NCI-H1105 treated with DMSO at 0.1 percent for 48 hours (cell line): ENCODE measurements at regions not wholly inside any gene's neighbourhood (a gene's known extent, or its start where the extent isn't known, plus 50 kb on each side); places are given as distances from the start of the nearest gene placed in this dataset.
"Not testable (repeated sequence)": the region's sequence is repeated elsewhere in the genome, so short reads cannot be mapped to it uniquely, and the experiment has no call there.

Experiments used
- DNase-seq: peaks from one replicate; lab custom pipeline; 2025; lab: John Stamatoyannopoulos, UW

DNA sequence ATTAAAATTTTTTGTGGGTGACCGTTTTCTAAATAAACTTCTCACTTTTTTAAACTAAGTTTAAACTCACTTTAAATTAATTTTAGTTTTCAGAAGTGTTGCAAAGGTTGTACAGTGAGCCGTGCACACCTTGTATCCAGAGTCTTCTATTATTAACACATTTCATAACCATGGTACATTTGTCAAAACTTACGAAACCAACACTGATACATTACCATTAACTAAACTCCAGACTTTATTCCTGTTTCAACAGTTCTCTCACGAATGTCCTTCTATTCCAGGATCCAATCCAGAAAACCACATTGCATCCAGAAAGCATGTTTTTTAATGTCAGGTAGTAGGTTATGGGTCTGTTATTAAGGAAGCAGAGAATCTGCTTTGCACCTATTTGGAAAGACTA lies 319.9 kb downstream of the CBLN4 start:
- DNase-seq, result no peak

DNA sequence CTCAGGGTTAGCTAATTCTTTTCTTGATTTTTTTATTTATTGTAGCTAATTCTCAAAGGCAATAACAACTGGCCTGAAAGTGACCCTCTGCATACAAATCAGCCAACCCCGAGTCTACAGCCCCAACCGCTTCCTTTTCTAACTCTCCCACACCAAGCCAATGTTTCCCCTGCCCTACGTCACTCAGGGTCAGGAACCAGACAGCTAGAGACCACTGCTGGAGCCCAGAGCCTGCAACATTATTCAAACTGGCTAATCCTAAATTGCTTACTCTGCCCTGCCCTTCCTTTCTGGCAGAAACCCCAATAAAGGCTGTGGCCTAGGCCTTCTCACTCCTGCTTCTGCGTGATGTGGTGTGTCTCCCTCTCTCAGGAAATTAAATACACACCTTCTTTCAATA lies 320.7 kb downstream of the CBLN4 start:
- DNase-seq, result no peak

DNA sequence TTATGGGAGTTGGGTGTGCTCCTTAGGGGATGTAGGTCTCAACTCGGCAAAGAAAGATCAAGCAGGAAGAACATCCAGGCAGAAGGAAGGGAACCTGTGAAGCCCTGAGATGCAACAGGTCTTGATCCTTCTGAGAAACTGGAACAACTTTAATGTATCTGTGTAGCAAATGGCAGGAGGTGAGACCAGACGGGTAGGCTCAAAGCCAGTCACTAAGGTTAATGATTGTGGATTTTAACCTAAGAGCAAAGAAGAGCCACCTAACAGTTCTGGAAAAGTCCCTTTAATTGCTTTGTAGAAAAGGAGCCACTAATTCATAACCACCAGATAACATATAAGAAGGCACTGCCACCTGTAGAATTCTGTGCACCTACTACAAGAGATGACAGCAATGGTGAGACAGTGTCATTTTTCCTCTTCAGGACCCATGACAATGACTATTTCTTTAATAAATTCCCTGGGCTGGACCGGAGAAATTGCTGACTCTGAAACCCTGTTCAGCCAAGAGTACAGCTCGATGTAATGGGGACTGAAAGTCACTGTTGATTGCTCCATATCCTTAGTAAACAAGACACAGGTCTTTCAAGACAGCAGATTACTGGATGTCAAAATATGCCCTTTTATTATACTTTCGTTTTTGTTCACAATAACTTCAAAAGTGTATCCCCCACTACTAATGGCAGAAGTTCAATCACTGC lies 326.2 kb downstream of the CBLN4 start:
- DNase-seq, result no peak

- no peak for DNase-seq
Observed at GRCh38 chr20:55678126-55678525, 327.2 kb downstream of the CBLN4 start.

GRCh38 chr20:55677011-55677410 lies 328.3 kb downstream of the CBLN4 start:
- no peak for DNase-seq

DNA sequence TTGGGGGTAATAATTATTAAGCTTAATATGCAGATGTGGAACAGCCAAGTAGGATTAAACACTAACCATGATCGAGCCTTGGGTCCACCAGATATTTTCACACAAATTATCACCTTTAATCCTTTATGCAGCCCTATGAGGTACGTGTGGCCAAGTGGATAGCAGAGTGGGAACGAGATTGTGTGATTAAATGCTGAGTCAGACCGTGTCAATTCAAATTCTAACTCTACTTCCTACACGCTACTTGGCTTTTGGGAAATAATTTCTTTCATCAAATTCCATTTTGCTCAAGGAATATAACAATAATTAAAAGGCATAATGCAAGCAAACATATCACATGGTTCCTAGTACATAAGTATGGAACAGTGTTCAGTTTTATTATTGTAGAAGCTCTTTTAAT lies 329.2 kb downstream of the CBLN4 start:
- no peak for DNase-seq

DNA sequence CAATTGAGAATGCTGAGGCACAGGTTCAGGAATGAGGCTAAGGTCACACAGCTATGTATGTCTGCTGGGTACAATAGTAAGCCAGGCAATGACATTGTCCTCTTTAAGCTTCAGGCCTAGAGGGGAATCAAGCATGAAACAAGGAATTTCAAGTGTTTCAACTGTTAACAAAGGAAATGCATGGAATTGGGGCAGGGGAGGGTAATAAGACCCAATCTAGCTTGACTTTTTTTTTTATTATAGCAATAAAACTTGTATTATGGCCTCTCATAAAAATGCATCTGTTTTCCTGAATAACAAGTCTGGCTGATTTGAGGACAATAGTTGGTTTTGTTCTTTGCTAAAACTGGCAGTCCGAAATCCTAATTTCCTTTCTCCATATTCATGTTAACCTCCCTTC lies 336.7 kb downstream of the CBLN4 start:
- DNase-seq, result no peak

DNA sequence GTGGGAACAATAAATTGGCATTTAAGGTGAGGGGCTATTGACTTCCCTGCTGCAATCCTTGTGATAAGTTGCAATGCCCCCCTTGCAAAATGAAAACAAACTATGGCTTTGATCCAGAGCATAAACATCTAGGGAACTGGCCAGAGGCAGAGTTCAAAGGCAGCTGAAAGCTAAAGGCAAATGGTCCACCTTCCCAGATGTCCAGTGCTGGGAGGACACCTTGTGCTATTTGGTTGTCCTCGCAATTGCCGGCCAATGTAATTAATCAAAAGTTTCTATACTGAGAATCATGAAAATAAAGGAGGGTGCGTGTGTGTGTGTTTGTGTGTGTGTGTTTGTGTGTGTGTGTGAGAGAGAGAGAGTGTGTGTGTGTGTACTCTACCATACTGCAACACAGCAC lies 337.4 kb downstream of the CBLN4 start:
- no peak for DNase-seq

DNA sequence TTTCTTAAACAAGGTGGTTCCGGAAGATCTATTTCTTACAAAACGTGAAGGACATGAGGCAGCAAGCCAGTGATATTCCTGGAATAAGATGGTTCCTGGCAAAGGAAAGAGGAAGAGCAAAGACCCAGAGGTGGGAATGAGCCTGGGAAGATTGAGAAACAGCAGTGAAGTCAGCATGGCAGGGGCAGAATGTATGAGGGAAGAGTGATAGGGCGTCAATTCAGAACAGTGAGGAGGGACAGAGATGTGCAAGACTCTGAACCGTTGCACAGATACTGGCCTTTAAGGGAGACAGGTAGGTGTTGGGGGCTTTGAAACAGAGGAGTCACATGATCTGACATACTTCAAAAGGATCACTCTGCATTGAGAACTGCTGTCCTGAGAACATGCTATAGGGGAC lies 338.3 kb downstream of the CBLN4 start:
- no peak for DNase-seq

- DNase-seq, result no peak
Observed at GRCh38 chr20:55656231-55656775, 349.0 kb downstream of the CBLN4 start.

- DNase-seq, result no peak
Observed at GRCh38 chr20:55650657-55651360, 354.5 kb downstream of the CBLN4 start.

DNA sequence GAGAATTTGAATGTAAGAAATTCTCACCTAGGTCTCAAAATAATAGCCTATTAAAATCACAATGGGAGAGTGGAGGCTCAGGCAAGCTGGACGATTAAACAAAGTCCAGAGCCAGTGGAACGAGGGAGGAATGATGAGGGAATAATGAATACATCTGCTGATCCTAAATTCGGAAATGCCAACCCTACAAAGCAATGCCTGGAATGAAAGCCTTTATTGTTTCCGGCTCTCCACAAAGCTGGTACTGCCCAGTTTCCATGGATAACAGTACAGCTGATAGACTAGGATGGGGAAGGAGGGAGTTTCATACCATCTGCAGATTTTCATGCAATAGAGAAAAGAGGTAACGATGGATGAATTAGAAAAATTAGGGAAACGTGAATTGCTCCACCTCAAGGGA lies 356.1 kb downstream of the CBLN4 start:
- DNase-seq, result no peak

- DNase-seq, result no peak
Observed at GRCh38 chr20:55646851-55647250, 358.5 kb downstream of the CBLN4 start.

DNA sequence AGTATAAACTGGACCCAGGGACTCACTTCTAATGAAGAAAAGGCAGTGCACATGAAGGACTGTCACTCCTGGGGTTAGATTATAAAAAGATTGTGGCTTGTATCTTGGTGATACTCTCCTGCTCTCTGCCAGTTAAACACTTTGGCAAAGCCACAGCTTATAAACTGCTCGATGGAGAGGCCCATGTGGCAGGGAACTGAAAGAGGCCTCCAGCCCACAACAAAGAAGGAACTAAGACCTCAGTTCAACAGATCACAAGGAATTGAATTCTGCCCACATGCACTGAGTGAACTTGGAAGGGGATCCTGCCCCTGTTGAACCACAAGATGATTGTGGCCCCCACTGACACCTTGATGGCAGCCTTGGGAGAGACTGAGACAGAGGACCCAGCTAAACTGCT lies 363.8 kb downstream of the CBLN4 start:
- no peak for DNase-seq

- DNase-seq, result no peak
Observed at GRCh38 chr20:55635870-55636269, 369.4 kb downstream of the CBLN4 start.

DNA sequence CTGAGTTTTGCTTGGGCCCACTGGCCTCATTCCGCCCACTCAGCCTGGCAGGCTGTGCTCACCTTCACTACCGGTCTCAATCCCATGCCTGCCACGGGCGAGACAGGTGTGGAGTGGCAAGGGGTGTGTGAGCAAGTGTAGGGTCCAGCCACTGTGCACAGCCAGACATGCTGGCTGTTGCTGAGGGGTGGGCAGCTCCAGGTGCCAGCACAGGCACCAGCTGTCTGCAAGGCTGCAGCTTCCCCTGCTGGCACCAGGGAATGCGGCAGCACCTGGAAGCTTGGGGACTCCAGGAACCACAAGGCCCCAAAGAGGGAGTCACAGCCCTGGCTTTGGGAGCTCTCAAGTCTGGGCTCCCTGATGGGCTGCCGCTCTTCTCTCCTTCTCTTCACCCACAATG lies 372.7 kb downstream of the CBLN4 start:
- no peak for DNase-seq

GRCh38 chr20:55629143-55629542 lies 376.2 kb downstream of the CBLN4 start:
- DNase-seq, result not testable (repeated sequence)

DNA sequence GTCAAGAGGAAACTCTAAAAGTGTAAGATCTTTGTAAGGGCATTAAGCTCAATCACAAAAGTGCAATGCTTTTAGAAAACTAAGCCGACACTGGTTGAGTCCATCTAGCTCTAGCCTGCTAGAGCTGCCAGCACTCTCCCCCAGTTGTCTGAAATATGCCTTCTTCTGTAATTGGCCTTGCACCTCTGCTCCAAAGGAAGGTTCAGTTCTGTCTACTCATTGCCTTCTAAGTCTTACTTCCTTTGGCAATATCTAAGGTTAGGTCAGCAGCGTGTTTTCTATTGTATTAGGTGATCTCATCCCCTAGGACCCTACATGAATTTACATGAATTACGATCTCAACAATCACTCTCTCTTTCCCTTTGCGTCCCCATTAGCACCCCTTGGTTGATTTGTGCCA lies 378.6 kb downstream of the CBLN4 start:
- no peak for DNase-seq

DNA sequence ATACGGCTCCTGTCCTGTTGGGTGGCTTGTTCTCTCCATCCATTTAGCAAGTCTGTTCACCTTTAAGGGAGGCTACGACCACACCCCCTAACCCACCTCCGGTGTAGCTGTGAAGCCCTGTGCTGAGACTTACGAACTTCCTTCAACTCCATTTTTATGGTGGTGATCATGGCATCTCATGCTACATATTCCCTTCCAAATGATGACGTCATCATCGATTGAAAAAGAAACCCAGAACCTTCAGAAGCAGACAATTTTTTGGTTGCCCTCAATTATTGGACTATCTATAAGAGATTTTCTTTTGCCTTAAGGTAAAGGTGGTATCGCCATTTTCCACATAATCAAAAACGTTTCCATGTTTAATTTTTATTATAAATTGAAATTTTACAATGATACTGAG lies 389.0 kb downstream of the CBLN4 start:
- DNase-seq, result no peak

DNA sequence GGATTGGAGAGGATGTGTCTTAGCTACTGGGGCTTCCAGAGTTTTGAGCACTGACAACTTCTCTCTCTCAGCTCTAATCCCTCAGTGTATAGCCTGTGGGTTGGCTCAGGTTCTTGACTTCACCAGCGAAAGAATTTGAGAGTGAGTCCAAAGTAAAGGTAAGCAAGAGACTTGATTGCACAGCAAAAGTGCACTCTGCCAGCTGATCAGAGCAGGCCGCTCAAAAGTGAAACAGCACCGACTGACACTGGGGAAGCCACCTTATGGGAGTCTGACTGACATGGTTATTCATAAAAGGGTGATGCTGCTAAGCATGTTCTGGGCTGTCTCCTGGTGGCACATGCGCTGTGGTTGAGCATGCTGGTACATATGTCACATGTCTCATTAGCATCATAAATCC lies 389.5 kb downstream of the CBLN4 start:
- DNase-seq, result no peak

DNA sequence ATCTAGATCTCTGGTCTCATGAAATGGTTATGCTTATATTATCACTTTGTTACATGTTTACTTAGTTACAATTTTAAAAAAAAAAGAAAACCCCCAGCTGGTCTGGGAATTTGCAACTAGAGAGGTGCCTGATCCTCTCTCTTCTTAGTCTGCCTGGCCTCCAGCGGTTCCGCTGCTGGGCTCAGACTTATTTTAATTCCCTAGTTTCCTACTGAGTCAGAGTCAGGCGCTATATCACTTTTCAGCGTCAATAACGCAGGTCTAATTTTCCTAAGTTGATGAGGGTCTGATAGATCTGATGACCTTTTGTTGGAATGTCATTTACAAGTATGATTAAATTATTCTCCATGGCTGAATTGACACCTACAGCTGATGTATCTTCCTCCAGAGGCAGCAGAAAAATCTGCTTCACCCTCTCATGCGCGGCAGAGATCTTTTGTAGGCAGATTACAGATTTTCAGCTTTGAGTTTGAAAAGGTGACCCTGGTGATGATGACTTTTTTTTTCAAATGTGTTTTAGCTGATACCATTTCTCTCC lies 391.0 kb downstream of the CBLN4 start:
- DNase-seq, result no peak

GRCh38 chr20:55610756-55611155 lies 394.6 kb downstream of the CBLN4 start:
- no peak for DNase-seq

- DNase-seq, result no peak
Observed at GRCh38 chr20:55605594-55605993, 399.7 kb downstream of the CBLN4 start.
